Smooth muscle cell of the brain vasculature (primary cell): ENCODE measurements at regions not wholly inside any gene's neighbourhood (a gene's known extent, or its start where the extent isn't known, plus 50 kb on each side); places are given as distances from the start of the nearest gene placed in this dataset.

ENCODE experiments used
- DNase-seq: peaks from one replicate; pipeline ENCODE4 v3.0.0-alpha.2; 2012; ENCODE audit warnings: low read depth, low spot score

DNA sequence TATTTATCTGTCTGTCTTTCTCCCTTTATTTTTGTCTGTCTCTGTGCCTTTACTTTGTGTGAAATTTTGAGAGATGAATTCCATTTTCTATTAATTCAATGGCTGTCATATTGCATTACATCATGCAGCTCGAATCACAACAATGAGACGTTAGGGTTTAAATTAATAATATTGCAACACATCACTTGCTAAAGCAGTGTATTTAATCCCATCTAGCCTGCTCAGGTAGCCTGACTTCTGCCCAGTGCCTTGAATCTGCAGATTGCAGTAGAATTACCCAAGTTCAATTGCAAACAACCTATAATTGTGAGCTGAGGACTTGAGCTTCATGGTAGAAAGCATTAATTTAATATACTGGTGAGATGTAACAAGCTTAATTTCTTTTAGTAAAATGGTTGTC is 235.7 kb upstream of the TSHZ2 start:
- no peak for DNase-seq

DNA sequence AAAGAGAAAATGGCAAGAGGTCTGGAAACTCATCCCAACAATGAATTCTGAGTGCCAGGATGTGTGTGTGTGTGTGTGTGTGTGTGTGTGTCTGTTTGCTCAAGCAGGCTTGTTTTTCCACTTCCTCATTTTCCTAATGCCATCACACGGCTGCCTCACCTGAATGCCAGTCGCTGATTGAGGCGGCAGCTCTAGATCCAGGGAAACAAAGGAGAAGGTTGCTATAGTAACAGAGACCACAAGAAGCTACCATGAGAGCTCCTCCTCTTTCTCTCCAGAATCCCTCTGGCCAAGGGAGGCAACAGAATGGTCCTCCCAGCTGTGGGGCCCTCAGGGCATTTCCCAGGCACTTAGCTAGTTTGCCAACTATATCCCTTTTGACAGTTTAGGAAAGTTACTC is 241.1 kb upstream of the TSHZ2 start:
- no peak for DNase-seq

DNA sequence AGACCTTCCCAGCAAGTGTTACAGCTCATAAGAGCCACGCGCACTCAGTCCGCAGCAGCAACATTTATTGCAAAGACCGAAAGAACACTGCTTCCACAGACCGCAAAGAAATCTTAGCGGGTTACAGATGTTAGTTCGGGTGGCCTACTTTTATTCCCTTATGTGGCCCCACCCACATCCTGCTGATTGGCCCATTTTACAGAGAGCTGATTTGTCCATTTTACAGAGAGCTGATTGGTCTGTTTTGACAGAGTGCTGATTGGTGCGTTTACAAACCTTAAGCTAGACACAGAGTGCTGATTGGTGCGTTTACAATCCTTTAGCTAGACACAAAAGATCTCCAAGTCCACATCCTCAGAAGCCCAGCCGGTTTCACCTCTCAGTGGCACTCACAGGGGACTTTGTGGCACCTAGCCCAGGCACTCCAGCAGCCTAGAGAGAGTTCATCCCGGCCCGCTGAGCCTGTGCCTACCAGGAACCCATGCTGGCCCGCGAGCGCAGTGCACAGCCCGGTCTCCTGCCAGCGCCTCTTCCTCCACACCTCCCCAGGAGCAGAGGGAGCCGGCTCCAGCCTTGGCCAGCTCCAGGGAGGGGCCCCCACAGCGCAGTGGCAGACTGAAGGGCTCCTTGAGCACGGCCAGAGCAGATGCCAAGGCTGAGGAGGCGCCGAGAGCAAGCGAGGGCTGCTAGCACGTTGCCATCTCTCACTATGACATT is 244.3 kb upstream of the TSHZ2 start:
- no peak for DNase-seq

DNA sequence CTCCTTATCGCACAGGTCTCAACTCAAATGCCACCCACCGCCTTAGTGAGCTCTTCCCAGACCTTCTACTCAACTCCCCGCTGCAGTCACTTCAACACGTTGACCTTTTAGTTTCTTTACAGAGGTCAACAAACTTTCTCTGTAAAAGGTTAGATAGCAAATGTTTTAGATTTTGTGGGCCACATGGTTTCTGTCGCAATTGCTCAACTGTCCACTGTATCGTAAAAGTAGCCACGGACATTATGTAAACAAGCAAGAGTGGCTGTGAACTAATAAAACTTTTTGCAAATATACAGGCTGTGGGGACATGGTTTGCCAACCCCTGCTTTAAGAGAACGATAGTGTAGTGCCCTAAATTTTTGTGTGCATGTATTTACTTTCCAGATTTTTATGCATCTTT is 247.6 kb upstream of the TSHZ2 start:
- DNase-seq: no peak

DNA sequence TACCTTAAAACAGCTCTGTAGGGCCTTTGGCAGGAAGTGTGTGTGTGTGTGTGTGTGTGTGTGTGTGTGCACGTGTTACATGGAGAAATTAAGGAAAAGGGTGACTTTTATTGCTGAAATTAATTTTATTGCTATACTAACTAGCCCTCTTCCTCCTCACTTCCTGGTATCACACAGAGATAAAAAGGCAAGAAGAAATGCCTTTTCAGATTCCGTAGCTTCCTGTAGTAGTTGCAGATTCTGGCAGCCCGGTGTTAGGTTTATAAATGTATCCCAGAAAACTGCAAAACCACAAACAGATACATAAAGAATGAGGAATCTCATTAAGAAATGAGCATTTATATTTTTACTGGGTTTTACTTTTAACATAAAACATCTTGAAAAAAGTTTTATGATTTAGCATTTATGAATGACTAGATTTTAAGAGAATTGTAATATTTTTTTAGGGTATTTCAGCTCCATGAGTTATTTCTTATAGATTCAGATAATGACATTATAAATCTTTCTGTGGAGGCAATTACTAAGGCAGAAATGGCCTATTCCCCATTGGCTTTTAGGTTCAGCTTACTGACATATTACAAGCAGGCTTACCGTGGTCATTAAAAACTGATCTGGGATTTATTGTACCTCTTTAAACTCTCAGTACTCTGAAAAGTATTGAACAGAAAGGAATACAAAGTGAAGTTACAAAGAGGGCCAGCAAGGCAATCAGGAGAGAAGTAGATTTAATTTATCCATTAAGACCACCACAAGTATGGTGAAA is 249.1 kb upstream of the TSHZ2 start:
- DNase-seq: no peak

DNA sequence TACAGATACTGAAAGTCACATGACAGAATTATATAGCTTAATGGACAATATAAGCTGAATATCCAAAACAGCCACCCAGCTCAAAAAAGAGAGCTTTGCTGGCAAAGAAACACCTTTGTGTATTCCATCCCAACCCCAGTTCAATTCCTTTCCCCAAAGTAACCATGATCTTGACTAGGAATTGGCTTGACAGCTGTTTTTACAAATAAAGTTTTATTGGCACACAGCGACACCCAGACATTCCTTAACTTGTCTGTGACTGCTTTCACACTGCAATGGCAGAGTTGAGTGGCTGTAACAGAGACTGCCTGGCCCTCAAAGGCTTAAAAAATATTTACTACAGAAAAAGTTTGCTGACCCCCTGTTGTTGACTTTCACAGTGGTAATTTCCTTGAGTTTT is 264.0 kb upstream of the TSHZ2 start:
- no peak for DNase-seq

DNA sequence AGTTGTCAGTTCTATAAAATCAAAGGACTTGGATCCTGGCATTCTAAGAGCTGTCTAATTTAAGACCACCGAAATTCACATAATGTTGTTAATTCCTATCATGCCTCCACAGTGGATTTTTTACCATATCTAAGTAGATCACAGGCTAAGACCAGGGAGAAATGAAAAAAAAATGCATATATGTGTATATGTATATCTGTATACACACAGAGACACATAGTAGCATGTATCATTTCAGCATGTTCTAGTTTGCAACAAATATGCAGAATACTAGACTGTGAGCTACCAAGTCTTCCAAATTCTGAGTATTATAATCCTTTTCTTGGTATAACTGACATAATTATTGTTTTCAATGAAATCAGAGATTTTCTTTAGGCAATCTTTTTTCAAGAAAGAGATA is 267.6 kb upstream of the TSHZ2 start:
- no peak for DNase-seq

DNA sequence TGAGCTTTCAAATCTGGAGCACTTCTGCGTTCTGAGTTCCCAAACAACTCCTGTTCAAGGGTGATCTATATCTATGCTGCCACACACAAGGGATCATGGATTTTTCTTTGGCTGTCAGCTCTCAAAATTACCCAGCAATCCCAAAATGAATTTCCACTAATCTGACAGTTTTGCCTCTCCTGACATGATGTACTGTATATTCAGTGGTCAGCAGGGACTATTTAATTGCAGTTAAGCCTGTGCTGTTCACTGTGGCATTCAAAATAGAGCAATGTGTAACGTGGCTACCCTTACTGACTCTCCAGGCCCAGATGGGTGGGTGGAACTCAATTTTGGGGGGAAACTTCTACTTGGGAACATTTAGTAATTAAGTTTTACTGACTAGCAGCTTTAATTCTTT is 283.8 kb upstream of the TSHZ2 start:
- no peak for DNase-seq

DNA sequence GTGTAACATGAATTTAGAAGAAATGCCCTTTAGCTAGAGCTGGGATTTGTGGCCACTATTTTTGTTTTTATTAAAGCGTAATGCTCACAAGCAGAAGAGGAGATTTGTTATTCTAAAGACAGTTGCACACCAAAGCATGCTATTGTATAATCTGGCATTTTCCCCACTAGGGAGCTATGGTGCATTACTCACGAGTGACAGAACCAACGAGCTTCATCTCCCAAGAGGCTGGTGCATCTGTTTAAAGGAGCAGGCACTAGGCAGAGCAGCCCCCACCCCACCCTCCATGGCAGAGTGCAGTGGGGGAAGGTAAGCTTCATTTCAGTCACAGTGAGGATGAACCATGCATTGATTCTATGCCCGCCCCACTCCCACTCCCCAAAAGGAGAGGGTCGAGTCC is 287.3 kb upstream of the TSHZ2 start:
- no peak for DNase-seq

DNA sequence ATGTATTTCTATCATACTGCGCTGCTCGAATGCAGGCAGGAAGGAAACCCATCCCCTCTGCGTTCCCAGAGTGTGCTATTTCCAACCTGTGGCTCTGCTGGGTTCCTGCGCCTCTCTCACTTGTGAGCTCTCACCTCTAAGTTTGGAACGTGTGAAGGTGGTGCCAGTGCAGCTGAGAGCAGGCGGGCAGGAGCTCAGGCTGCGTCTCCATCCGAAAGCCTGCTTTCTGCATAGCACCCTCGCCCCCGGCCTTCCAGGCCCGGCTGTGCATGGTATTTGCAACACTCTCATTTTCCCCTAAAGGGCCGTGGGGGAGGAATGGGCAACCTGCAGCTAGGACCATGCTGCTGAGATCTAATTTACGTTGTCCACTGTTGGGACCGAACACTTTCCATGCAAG is 288.0 kb upstream of the TSHZ2 start:
- DNase-seq: no peak

DNA sequence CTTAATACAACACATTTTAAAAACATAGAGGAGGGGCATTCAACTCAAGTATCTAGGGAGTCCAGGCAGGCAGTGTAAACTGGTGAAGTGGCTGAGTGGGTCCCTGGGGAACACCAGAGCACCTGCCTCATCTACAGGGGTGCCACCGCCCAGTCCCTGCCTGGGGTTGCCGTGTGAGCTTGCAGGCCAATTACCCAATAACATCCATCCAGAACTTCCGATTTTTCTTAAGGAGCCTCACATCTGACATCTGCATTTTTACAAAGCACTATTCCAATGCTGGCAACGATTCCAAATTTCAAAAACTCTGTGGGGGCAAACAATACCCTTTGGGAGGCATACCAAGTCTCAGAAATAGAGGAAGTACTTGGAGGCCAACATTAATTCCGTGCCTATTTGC is 288.4 kb upstream of the TSHZ2 start:
- no peak for DNase-seq

DNA sequence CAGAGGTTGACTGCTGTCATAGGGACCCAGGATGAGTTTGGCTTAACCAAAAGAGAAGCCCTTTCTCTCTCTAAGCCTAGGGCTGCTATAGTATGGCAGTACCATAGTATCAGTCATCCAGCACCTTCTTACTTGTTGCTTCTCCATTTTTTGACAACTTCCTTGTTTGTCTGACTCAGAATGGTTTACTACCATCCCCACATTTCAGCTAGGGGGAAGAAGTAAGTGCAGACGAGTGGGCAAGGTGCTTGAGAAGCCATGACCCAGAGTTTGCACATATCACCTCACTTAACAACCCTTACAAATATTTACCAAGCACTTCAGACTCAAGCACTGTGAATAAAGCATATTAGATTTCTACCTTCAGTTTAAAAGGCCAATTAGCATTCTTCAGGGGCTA is 289.9 kb upstream of the TSHZ2 start:
- no peak for DNase-seq

DNA sequence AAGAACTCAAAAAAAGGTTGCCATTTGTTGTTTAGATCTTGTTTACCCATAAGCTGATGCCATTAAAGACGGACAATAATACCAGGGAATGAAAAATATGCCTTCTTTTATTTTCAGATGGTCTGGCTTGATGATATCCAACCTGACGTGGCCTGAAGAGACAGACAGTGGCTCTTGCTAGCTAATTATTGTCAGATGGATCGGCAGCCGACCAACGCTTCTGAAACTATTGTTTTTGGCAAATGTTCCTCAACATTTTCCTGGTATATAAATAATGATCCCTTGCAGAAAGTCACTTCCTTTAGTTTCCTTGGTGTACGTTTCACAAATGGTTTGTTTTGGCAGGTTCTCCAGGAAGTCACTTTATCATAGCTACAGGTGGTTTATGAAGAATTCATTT is 290.9 kb upstream of the TSHZ2 start:
- DNase-seq: no peak

DNA sequence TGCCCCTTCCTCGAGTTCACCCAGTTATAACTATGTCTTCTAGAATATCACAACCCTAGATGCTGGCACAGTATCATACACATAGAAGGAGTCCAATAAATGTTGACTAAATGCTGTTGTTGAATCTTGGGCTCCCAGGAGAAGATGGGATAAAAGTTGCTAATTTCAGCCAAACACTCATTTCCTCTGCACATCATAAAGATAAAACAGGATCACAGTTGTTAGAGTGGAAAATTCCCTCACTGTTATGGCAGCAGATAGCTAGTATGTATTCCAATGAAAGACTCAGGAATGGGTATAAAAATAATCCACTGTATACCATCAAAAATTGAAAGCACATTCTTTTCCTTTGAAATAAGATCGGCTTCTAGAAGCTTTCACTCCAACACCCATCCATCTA is 294.9 kb upstream of the TSHZ2 start:
- no peak for DNase-seq

DNA sequence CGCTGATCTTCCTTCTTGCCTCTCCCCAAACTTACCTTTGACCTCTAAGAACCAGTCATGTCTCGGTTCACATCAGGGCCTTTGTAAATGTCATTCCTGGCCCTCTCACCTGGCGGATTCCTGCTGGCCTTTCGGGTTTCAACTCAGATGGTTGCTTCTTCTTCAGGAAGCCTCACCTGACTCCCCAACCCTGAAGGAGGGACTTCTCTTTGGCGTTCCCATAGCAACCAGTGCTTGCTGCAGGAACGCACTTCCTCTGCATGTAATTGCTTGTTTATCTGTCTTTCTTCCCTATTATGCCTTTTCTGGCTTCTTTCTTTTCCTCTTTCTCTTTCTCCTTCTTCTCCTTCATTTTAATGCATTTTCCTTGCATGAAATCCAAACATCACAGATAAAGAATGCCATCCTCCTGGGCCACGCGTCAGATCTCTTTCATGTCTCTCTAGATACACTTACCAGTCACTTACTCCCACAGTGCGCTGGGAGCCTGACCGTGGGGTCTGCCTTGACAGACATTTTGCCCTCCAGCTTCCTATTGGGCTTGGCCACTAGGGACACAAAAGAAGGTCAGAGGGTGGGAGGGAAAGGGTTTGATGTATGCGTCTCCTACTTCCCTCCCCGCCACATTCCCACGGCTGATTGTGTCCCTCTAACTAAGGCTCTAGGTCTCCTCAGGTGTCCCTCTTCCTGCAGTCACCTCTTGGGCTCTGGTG is 295.7 kb upstream of the TSHZ2 start:
- no peak for DNase-seq

DNA sequence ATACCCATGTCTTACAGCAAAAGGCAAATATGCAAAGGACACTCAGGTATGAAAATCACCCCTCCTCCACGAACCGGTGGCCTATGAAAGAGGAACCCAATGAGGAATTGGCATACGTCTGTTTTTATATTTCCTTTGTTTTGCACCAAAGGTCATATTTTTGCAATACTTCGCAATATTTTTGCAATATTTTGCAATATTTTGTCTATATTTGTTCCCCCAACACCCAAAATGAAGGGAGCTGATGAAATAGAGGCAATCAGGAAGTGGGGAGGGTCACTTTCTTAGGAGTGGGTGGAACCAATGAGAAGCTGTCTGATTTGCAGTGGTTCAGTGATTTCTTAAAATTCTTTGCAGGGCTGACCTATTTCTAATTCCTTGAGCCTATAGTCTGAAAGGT is 296.8 kb upstream of the TSHZ2 start:
- no peak for DNase-seq

DNA sequence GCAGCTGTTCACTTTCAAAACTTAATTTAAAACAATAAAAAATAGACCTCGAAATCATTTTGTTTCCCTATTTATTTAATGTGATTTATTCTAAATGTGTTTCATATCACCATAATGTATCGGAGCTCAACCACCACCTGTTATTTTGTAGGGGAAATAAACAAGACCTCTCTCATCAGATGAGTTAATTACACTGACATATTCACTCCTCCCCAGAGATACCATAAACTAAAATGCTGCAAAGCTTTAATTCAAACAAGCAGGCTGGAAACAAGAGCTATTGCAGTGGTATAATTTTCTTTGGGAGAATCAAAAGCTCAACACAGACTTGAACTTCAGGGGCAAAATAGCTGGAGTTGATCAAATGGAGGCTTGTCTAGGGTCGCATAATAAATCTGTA is 303.5 kb upstream of the TSHZ2 start:
- DNase-seq: no peak

DNA sequence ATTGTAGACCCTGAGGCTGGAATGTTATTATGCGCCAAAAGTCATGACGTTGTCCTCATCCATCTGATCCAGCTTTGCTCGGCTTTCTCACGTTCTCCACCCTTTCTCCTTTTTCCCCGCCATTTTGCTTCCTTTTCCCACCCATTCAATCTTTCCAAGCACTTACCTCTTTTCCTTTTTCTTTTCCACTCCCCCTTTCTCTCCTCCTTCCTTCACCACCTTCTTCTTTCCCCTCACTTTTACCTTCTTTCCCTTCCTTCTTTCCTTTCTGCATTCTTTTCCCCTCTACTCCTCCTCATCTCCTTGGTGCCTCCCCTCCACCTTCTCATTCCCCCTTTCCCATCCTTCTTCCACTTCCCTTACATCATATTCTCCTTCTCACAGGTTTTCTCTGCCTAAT is 304.8 kb upstream of the TSHZ2 start:
- no peak for DNase-seq

DNA sequence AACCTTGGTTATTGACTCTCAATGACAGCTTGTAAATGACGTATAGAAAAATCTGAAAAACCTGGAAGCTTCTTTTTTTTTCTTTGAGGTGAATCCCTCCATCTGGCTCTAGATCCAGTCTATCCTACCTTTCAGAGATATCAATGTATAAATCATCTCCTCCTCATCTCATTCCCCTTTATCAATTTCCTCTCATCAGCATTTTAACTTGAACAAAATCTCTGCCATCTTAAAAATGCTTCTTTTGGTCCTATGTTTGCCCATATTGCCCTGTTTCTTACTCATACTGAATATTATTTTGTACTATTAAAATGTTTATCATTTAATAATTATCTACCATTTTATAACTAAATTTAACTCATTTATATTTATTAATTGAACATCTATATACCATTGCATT is 306.7 kb upstream of the TSHZ2 start:
- no peak for DNase-seq

DNA sequence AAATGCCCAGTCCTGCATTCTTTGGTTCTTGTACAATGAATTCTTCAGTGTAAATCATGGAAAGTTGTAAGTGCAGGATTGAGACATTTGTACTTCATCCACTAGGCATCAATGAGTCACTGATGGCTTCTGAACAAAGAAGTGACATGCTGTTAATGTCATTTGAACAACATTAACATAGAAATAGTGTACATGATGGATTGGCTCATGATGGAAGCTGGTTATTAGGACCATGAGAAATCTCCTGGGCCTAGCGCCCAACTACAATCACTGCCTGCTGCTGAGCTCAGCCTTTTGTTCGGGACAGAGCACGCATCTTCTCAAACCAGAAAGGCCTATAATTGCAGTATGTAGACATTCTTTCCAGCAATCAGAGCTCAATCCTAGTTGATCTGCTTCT is 316.8 kb upstream of the TSHZ2 start:
- DNase-seq: no peak

DNA sequence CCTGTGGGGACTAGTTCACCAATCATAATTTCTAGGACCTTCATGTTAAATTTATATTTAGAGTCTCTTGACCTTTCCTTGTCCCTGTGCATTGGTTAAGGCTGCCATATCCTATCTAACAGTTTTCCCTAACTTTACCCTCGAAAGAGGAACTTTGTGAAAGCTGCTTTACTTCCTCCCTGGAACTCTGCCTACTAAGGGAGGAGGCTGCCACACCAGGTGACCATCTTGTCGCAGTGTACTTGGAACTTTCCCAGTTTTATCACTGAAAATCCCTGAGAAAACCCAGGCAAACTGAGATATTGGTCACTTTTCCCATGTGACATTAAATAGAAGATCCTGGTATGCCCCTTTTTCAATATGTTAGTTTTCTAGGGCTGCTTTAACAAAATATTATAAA is 317.6 kb upstream of the TSHZ2 start:
- DNase-seq: no peak

DNA sequence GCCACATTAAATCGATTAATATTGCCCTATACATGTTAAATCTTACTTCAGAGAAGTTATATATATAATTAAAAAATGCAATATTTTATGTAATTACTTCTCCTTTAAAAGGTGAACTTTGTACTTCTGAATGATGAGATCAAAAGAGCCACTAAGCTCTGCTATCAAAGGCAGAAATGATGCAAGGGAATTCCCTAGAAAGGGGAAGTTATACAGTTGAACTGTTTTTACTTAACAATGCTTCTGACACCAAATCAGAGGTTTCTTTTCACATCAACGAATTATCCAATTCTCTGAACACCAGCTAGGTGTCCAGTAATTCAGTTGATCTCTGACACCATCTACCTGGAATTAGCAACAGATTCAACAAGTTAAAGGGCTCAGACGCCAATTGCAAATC is 319.9 kb upstream of the TSHZ2 start:
- no peak for DNase-seq

DNA sequence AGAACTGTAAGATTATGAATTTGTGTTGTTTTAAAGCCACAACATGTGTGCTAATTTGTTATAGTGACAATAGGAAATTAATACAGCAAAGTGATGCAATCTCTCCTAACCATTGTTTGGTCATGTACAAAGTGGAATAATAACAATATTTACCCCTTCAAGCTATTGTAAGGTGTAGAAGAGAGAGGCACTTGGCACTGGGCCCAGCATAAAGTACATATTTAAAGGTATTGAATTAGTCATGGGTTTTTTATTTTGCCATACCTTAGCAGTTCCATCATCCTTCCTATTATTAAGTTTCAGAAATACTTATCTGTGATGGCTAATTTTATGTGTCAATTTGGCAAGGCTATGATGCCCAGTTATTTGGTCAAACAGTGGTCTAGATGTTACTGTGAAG is 322.4 kb upstream of the TSHZ2 start:
- no peak for DNase-seq
